ENCODE measurements at regions not wholly inside any gene's neighbourhood (a gene's known extent, or its start where the extent isn't known, plus 50 kb on each side); places are given as distances from the start of the nearest gene placed in this dataset.
A peak's percentile ranks its signal among the peaks of the same experiment; 100 is the strongest.

DNA sequence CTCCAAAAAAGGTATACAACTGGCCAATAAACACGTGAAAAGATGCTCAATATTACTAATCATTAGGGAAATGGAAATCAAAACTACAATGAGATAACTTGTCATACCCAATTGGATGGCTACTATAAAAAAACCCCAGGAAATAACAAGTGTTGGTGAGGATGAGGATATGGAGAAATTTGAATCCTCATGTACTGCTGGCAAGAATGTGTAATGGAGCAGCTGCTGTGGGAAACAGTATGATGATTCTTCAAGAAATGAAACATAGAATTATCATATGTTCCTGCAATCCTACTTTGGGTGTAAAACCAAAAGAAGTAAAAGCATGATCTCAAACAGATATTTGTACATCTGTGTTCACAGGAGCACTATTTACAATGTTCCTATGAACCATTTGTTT, 67.4 kb downstream of the RPLP1 start:
- no peak overlapping the region for H3K9ac ChIP-seq (ENCODE audit: low read depth, low read length, poor library complexity, severe bottlenecking)
- H3K9me2 ChIP-seq (replicated peaks; ENCODE audit: low read depth, low read length): no peaks in the 10 kb centered on the region
- H3K36me3 ChIP-seq (ENCODE audit: insufficient read depth, low read length): no peaks in the 10 kb centered on the region
- H3K4me1 ChIP-seq (ENCODE audit: insufficient read depth, low read length, poor library complexity, severe bottlenecking): no peaks in the 10 kb centered on the region
- H3K4me3 ChIP-seq (ENCODE audit: low read length, poor library complexity, severe bottlenecking): no peak overlapping the region
- no peaks in the 10 kb centered on the region for H3K27me3 ChIP-seq (ENCODE audit: insufficient read depth, low read length, poor library complexity, severe bottlenecking)
- no peak overlapping the region for H3K4me2 ChIP-seq (ENCODE audit: low read depth, low read length, poor library complexity, severe bottlenecking)
- H3K79me2 ChIP-seq (ENCODE audit: insufficient read depth, low read length): no peaks in the 10 kb centered on the region
- TF ChIP-seq, protein P1, sequence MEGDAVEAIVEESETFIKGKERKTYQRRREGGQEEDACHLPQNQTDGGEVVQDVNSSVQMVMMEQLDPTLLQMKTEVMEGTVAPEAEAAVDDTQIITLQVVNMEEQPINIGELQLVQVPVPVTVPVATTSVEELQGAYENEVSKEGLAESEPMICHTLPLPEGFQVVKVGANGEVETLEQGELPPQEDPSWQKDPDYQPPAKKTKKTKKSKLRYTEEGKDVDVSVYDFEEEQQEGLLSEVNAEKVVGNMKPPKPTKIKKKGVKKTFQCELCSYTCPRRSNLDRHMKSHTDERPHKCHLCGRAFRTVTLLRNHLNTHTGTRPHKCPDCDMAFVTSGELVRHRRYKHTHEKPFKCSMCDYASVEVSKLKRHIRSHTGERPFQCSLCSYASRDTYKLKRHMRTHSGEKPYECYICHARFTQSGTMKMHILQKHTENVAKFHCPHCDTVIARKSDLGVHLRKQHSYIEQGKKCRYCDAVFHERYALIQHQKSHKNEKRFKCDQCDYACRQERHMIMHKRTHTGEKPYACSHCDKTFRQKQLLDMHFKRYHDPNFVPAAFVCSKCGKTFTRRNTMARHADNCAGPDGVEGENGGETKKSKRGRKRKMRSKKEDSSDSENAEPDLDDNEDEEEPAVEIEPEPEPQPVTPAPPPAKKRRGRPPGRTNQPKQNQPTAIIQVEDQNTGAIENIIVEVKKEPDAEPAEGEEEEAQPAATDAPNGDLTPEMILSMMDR (conservative IDR thresholded peaks at IDR 0.05; ENCODE audit: low read length): no peak
- no peak for TF ChIP-seq EZH2phosphoT487 (IDR thresholded peaks at IDR 0.05; ENCODE audit: borderline replicate concordance)
- H3F3A ChIP-seq (ENCODE audit: low read depth): no peaks in the 10 kb centered on the region
- H2AFZ ChIP-seq (ENCODE audit: low read length): no peak overlapping the region
- H4K20me1 ChIP-seq (ENCODE audit: insufficient read depth, low read length, poor library complexity, severe bottlenecking): no peaks in the 10 kb centered on the region
- H3K9me3 ChIP-seq (ENCODE audit: insufficient read depth, low read depth, low read length): no peaks in the 10 kb centered on the region

DNA sequence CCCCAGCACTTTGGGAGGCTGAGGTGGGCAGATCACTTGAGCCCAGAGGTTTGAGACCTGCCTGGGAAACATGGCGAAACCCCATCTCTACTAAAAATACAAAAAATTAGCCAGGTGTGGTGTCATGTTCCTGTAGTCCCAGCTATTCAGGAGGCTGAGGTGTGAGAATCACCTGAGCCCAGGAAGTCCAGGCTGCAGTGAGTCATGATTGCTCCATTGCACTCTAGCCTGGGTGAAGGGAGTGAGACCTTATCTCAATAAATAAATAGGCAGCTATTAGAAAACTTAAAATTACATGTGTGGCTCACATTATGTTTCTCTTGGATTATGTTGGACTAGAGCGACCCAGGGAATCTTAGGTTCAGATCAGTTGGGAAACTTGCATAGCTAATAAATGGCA, 69.7 kb downstream of the RPLP1 start:
- H3K9me2 ChIP-seq (replicated peaks; ENCODE audit: low read depth, low read length): no peaks in the 10 kb centered on the region
- no peaks in the 10 kb centered on the region for H3K4me1 ChIP-seq (ENCODE audit: insufficient read depth, low read length, poor library complexity, severe bottlenecking)
- H3F3A ChIP-seq (ENCODE audit: low read depth): no peaks in the 10 kb centered on the region
- TF ChIP-seq, protein P1 (conservative IDR thresholded peaks at IDR 0.05; ENCODE audit: low read length): no peak
- no peak for TF ChIP-seq EZH2phosphoT487 (IDR thresholded peaks at IDR 0.05; ENCODE audit: borderline replicate concordance)
- H3K79me2 ChIP-seq (ENCODE audit: insufficient read depth, low read length): no peaks in the 10 kb centered on the region
- no peaks in the 10 kb centered on the region for H3K27me3 ChIP-seq (ENCODE audit: insufficient read depth, low read length, poor library complexity, severe bottlenecking)
- H3K4me2 ChIP-seq (ENCODE audit: low read depth, low read length, poor library complexity, severe bottlenecking): no peak overlapping the region
- no peaks in the 10 kb centered on the region for H3K36me3 ChIP-seq (ENCODE audit: insufficient read depth, low read length)
- H3K9ac ChIP-seq (ENCODE audit: low read depth, low read length, poor library complexity, severe bottlenecking): no peak overlapping the region
- H2AFZ ChIP-seq (ENCODE audit: low read length): no peak overlapping the region
- H3K9me3 ChIP-seq (ENCODE audit: insufficient read depth, low read depth, low read length): no peaks in the 10 kb centered on the region
- no peak overlapping the region for H3K4me3 ChIP-seq (ENCODE audit: low read length, poor library complexity, severe bottlenecking)
- no peaks in the 10 kb centered on the region for H4K20me1 ChIP-seq (ENCODE audit: insufficient read depth, low read length, poor library complexity, severe bottlenecking)

DNA sequence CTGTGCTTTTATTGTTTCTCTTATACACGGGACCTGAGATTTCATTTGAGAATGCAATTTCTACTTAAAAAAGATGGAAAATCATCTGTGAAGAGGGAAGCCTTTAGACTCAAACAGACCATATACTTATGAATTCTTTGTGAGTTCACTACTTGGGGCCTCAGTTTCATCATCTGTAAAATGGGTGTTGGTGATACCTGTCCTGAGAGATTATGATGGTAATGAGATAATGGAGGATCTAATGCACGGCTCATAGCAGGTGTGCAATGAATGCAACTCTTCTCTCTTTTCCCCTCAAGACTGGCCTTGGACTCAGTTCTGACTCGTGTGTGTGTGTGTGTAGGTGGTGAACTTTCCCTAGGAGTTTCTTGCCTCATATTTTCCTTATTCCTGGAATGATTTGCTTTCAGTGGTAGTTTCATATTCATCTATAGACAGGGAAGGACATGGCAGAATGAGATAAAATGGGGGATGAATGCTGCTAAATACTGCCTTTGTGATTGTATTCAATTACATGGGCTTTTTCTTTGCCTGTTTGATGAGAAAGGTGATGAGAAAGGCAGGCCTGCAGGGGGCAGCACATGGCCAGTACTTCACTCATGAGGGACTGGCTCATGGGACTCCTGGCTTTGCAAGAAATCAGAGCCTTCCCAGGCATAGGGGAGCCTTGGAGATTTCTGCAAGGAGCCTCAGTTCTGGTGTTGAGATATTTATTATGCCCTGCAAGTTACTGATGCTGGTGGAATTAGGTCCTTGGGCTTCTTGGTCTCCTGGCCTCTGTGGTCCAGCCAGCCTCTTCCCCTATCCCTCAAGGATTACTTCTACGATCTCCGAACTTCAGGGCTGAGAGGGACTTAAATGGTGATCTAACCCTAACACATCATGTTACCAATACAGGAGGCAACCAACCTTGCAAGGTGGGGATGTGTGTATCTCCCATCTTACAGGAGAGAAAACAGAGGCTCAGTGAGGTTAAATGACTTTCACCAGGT, 70.7 kb downstream of the RPLP1 start:
- no peak for TF ChIP-seq EZH2phosphoT487 (IDR thresholded peaks at IDR 0.05; ENCODE audit: borderline replicate concordance)
- TF ChIP-seq, protein P1 (conservative IDR thresholded peaks at IDR 0.05; ENCODE audit: low read length): peak; percentile 85
- Histone ChIP-seq H3K27me3 (ENCODE audit: insufficient read depth, low read length, poor library complexity, severe bottlenecking) (no peaks in the 10 kb centered on the region), H3K9me3 (ENCODE audit: insufficient read depth, low read depth, low read length) (no peaks in the 10 kb centered on the region), H3K36me3 (ENCODE audit: insufficient read depth, low read length) (no peaks in the 10 kb centered on the region), H2AFZ (ENCODE audit: low read length) (no peak overlapping the region), H3K4me3 (ENCODE audit: low read length, poor library complexity, severe bottlenecking) (no peak overlapping the region), H3K79me2 (ENCODE audit: insufficient read depth, low read length) (no peaks in the 10 kb centered on the region), H4K20me1 (ENCODE audit: insufficient read depth, low read length, poor library complexity, severe bottlenecking) (no peaks in the 10 kb centered on the region), H3K9me2 (replicated peaks; ENCODE audit: low read depth, low read length) (no peaks in the 10 kb centered on the region), H3K9ac (ENCODE audit: low read depth, low read length, poor library complexity, severe bottlenecking) (no peak overlapping the region), H3F3A (ENCODE audit: low read depth) (no peaks in the 10 kb centered on the region), H3K4me1 (ENCODE audit: insufficient read depth, low read length, poor library complexity, severe bottlenecking) (no peaks in the 10 kb centered on the region), H3K4me2 (ENCODE audit: low read depth, low read length, poor library complexity, severe bottlenecking) (no peak overlapping the region)

All from Loucy (cell line).